Loucy (cell line): ENCODE measurements at regions not wholly inside any gene's neighbourhood (a gene's known extent, or its start where the extent isn't known, plus 50 kb on each side); places are given as distances from the start of the nearest gene placed in this dataset.

Experiments used
- H2AFZ ChIP-seq: fragments of 200-600 bp; sonication (generic); 2 replicates; pipeline ENCODE4 v1.6.0; 2016; ENCODE audit warnings: antibody characterized with exemption, mild to moderate bottlenecking, low read length, moderate library complexity
- H3F3A ChIP-seq: fragments of 200-600 bp; 2 replicates; pipeline ENCODE4 v1.6.0; 2016; ENCODE audit warnings: antibody characterized with exemption, low read depth, mild to moderate bottlenecking
- H3K27me3 ChIP-seq: fragments of 200-600 bp; sonication (generic); 2 replicates; pipeline ENCODE4 v1.6.1; 2014; ENCODE audit warnings: low read length, mild to moderate bottlenecking; ENCODE audit not compliant: insufficient read depth, poor library complexity, severe bottlenecking
- H3K36me3 ChIP-seq: fragments of 200-600 bp; sonication (generic); 2 replicates; pipeline ENCODE4 v1.6.1; 2016; ENCODE audit warnings: low read length; ENCODE audit not compliant: insufficient read depth
- H3K4me1 ChIP-seq: fragments of 200-600 bp; sonication (generic); 2 replicates; pipeline ENCODE4 v1.5.1; 2014; ENCODE audit warnings: low read length, mild to moderate bottlenecking; ENCODE audit not compliant: insufficient read depth, poor library complexity, severe bottlenecking
- H3K4me2 ChIP-seq: fragments of 200-600 bp; sonication (generic); 2 replicates; pipeline ENCODE4 v1.6.0; 2014; ENCODE audit warnings: antibody characterized with exemption, low read length, low read depth, mild to moderate bottlenecking; ENCODE audit not compliant: poor library complexity, severe bottlenecking
- H3K4me3 ChIP-seq: fragments of 200-600 bp; sonication (generic); 2 replicates; pipeline ENCODE4 v1.5.1; 2014; ENCODE audit warnings: low read length, mild to moderate bottlenecking, mixed read lengths; ENCODE audit not compliant: poor library complexity, severe bottlenecking
- H3K79me2 ChIP-seq: fragments of 200-600 bp; sonication (generic); 2 replicates; pipeline ENCODE4 v1.6.1; 2014; ENCODE audit warnings: low read length; ENCODE audit not compliant: insufficient read depth
- H3K9ac ChIP-seq: fragments of 200-600 bp; sonication (generic); 2 replicates; pipeline ENCODE4 v1.6.0; 2014; ENCODE audit warnings: mild to moderate bottlenecking, low read depth, low read length, moderate library complexity; ENCODE audit not compliant: poor library complexity, severe bottlenecking
- H3K9me2 ChIP-seq: fragments of 200-600 bp; sonication (generic); replicated peaks from 2 replicates; pipeline ENCODE4 v1.6.1; 2016; ENCODE audit warnings: low read depth, low read length, mixed read lengths
- H3K9me3 ChIP-seq: fragments of 200-600 bp; sonication (generic); 2 replicates; pipeline ENCODE4 v1.6.1; 2014; ENCODE audit warnings: mild to moderate bottlenecking, antibody characterized with exemption, low read length, low read depth; ENCODE audit not compliant: insufficient read depth
- H4K20me1 ChIP-seq: fragments of 200-600 bp; sonication (generic); 2 replicates; pipeline ENCODE4 v1.6.0; 2014; ENCODE audit warnings: antibody characterized with exemption, low read length, mild to moderate bottlenecking; ENCODE audit not compliant: insufficient read depth, poor library complexity, severe bottlenecking
- CTCF ChIP-seq: fragments of 200-600 bp; sonication (generic); conservative IDR thresholded peaks from 2 replicates; pipeline ENCODE4 v1.5.1; 2014; ENCODE audit warnings: mild to moderate bottlenecking, antibody characterized with exemption, low read length
- EZH2phosphoT487 ChIP-seq: fragments of 200-600 bp; IDR thresholded peaks from 2 replicates; pipeline ENCODE4 v1.6.1; 2018; ENCODE audit warnings: antibody characterized with exemption, mild to moderate bottlenecking, moderate library complexity, borderline replicate concordance

- H3K4me1 ChIP-seq = no peaks in the 10 kb centered on the region
- H3K9me2 ChIP-seq = no peaks in the 10 kb centered on the region
- no peaks in the 10 kb centered on the region for H4K20me1 ChIP-seq
- no peak overlapping the region for H3K4me3 ChIP-seq
- no peaks in the 10 kb centered on the region for H3K27me3 ChIP-seq
- no peaks in the 10 kb centered on the region for H3K9me3 ChIP-seq
- no peaks in the 10 kb centered on the region for H3K79me2 ChIP-seq
- no peaks in the 10 kb centered on the region for H3F3A ChIP-seq
- no peak overlapping the region for H3K4me2 ChIP-seq
- no peak overlapping the region for H3K9ac ChIP-seq
- no peaks in the 10 kb centered on the region for H3K36me3 ChIP-seq
- H2AFZ ChIP-seq = no peak overlapping the region
- TF ChIP-seq CTCF (no peak), EZH2phosphoT487 (no peak)
These were observed 814.2 kb upstream of the PABPC4L start for GRCh38 chr4:135015771-135016170.

- Histone ChIP-seq H3K9ac (no peak overlapping the region), H3K9me3 (no peaks in the 10 kb centered on the region), H3K36me3 (no peaks in the 10 kb centered on the region), H3K79me2 (no peaks in the 10 kb centered on the region), H3F3A (no peaks in the 10 kb centered on the region), H3K4me3 (no peak overlapping the region), H3K9me2 (no peaks in the 10 kb centered on the region), H3K4me1 (no peaks in the 10 kb centered on the region), H4K20me1 (no peaks in the 10 kb centered on the region), H3K4me2 (no peak overlapping the region), H3K27me3 (no peaks in the 10 kb centered on the region), H2AFZ (no peak overlapping the region)
- no peak for TF ChIP-seq CTCF
- TF ChIP-seq EZH2phosphoT487 = no peak
These were observed 805.8 kb upstream of the PABPC4L start for GRCh38 chr4:135007400-135007799.

GRCh38 chr4:134999169-134999568 lies 797.6 kb upstream of the PABPC4L start:
- H3K4me2 ChIP-seq = no peak overlapping the region
- TF ChIP-seq CTCF = no peak
- TF ChIP-seq EZH2phosphoT487 = no peak

More at GRCh38 chr4:134999169-134999568, 797.6 kb upstream of the PABPC4L start:
- Histone ChIP-seq H3K36me3 (no peaks in the 10 kb centered on the region), H3K9me2 (no peaks in the 10 kb centered on the region), H3K9me3 (no peaks in the 10 kb centered on the region), H4K20me1 (no peaks in the 10 kb centered on the region), H3K4me3 (no peak overlapping the region), H3K79me2 (no peaks in the 10 kb centered on the region), H3K4me1 (no peaks in the 10 kb centered on the region), H3F3A (no peaks in the 10 kb centered on the region), H3K9ac (no peak overlapping the region), H2AFZ (no peak overlapping the region), H3K27me3 (no peaks in the 10 kb centered on the region)
